Right atrium auricular region (tissue), 2 donors: ENCODE measurements at regions not wholly inside any gene's neighbourhood (a gene's known extent, or its start where the extent isn't known, plus 50 kb on each side); places are given as distances from the start of the nearest gene placed in this dataset.

Experiments used
- DNase-seq: peaks from one replicate; pipeline ENCODE4 v3.0.0-alpha.2; 2019; ENCODE audit warnings: low spot score
- H3K27ac ChIP-seq, 2 donors: fragments of 200-600 bp; sonication (generic); 1 replicate in 1 of 2; 2 replicates in 1 of 2; pipeline ENCODE4 v1.5.1; 2016 to 2019
- H3K27me3 ChIP-seq, 2 donors: fragments of 200-600 bp; sonication (generic); one replicate each; pipeline versions ENCODE4 v1.5.1 to v1.6.0; 2017 to 2019
- H3K36me3 ChIP-seq: fragments of 200-600 bp; sonication (generic); one replicate; pipeline ENCODE4 v1.5.1; 2016
- H3K4me1 ChIP-seq, 2 donors: fragments of 200-600 bp; sonication (generic); one replicate each; pipeline versions ENCODE4 v1.5.1 to v1.6.0; 2017 to 2019
- H3K4me3 ChIP-seq, 2 donors: fragments of 200-600 bp; sonication (generic); 1 replicate in 1 of 2; 2 replicates in 1 of 2; pipeline ENCODE4 v1.5.1; 2017 to 2019; ENCODE audit warnings: mild to moderate bottlenecking in 1 of 2, moderate library complexity in 1 of 2
- H3K9me3 ChIP-seq, 2 donors: fragments of 200-600 bp; sonication (generic); one replicate each; pipeline ENCODE4 v1.5.1; 2019
- CTCF ChIP-seq, 2 donors: fragments of 200-600 bp; sonication (generic); IDR thresholded peaks; one replicate each; pipeline ENCODE4 v1.5.1; 2019; ENCODE audit warnings: antibody characterized with exemption in 2 of 2

- DNase-seq, result no peak
Measured at GRCh38 chr1:163970151-163970550, 588.8 kb upstream of the PBX1 start.

GRCh38 chr1:163970699-163971098, 588.3 kb upstream of the PBX1 start:
- no peak for TF ChIP-seq CTCF (IDR thresholded peaks at IDR 0.05)
- Histone ChIP-seq H3K27me3 (no peaks in the 10 kb centered on the region), H3K9me3 (no peaks in the 10 kb centered on the region), H3K36me3 (no peaks in the 10 kb centered on the region), H3K4me1 (no peaks in the 10 kb centered on the region), H3K4me3 (no peak overlapping the region), H3K27ac (no peak overlapping the region)
- no peak for DNase-seq

More at GRCh38 chr1:163970151-163970550, 588.8 kb upstream of the PBX1 start:
- no peaks in the 10 kb centered on the region for H3K36me3 ChIP-seq
- no peak for TF ChIP-seq CTCF (IDR thresholded peaks at IDR 0.05)
- no peaks in the 10 kb centered on the region for H3K4me1 ChIP-seq
- H3K4me3 ChIP-seq, result no peak overlapping the region
- no peaks in the 10 kb centered on the region for H3K27me3 ChIP-seq
- no peak overlapping the region for H3K27ac ChIP-seq
- H3K9me3 ChIP-seq, result peaks cover 0 to 4% of the 10 kb centered on the region in 2 donors

GRCh38 chr1:163973586-163973985, 585.4 kb upstream of the PBX1 start:
- Histone ChIP-seq H3K4me1 (no peaks in the 10 kb centered on the region), H3K4me3 (no peak overlapping the region), H3K9me3 (no peaks in the 10 kb centered on the region), H3K36me3 (no peaks in the 10 kb centered on the region), H3K27me3 (no peaks in the 10 kb centered on the region), H3K27ac (no peak overlapping the region)
- DNase-seq, result no peak
- no peak for TF ChIP-seq CTCF (IDR thresholded peaks at IDR 0.05)

- H3K27me3 ChIP-seq, result no peaks in the 10 kb centered on the region
- no peak overlapping the region for H3K27ac ChIP-seq
- H3K9me3 ChIP-seq, result no peaks in the 10 kb centered on the region
- TF ChIP-seq CTCF (IDR thresholded peaks at IDR 0.05), result no peak
- no peaks in the 10 kb centered on the region for H3K4me1 ChIP-seq
- no peak for DNase-seq
- H3K4me3 ChIP-seq, result no peak overlapping the region
- no peaks in the 10 kb centered on the region for H3K36me3 ChIP-seq
Measured at GRCh38 chr1:163974120-163974519, 584.9 kb upstream of the PBX1 start.

- TF ChIP-seq CTCF (IDR thresholded peaks at IDR 0.05), result no peak
- DNase-seq, result no peak
Measured at GRCh38 chr1:163980394-163980793, 578.6 kb upstream of the PBX1 start.

GRCh38 chr1:163981500-163982030, 577.4 kb upstream of the PBX1 start:
- H3K27me3 ChIP-seq, result no peaks in the 10 kb centered on the region
- H3K27ac ChIP-seq, result no peak overlapping the region
- no peaks in the 10 kb centered on the region for H3K9me3 ChIP-seq
- H3K36me3 ChIP-seq, result no peaks in the 10 kb centered on the region
- H3K4me1 ChIP-seq, result no peaks in the 10 kb centered on the region
- no peak for DNase-seq
- no peak for TF ChIP-seq CTCF (IDR thresholded peaks at IDR 0.05)
- H3K4me3 ChIP-seq, result no peak overlapping the region

More at GRCh38 chr1:163980394-163980793, 578.6 kb upstream of the PBX1 start:
- Histone ChIP-seq H3K9me3 (no peaks in the 10 kb centered on the region), H3K27me3 (no peaks in the 10 kb centered on the region), H3K4me1 (no peaks in the 10 kb centered on the region), H3K4me3 (no peak overlapping the region), H3K36me3 (no peaks in the 10 kb centered on the region), H3K27ac (no peak overlapping the region)
